Smooth muscle cell (in vitro differentiated cells): ENCODE measurements at regions not wholly inside any gene's neighbourhood (a gene's known extent, or its start where the extent isn't known, plus 50 kb on each side); places are given as distances from the start of the nearest gene placed in this dataset.

Experiments
- DNase-seq: peaks from one replicate; lab custom pipeline; 2025; ENCODE audit not compliant: unreplicated experiment; lab: John Stamatoyannopoulos, UW
- H2AFZ ChIP-seq: fragments of 200-600 bp; sonication (generic); 2 replicates; pipeline ENCODE4 v1.6.0; 2016; ENCODE audit warnings: antibody characterized with exemption, low read depth, mild to moderate bottlenecking
- H3F3A ChIP-seq: fragments of 200-600 bp; sonication (generic); 2 replicates; pipeline ENCODE4 v1.6.0; 2017; ENCODE audit warnings: antibody characterized with exemption, low read depth
- H3K27ac ChIP-seq: fragments of 200-600 bp; sonication (generic); 2 replicates; pipeline ENCODE4 v1.5.1; 2016; ENCODE audit warnings: low read depth, mild to moderate bottlenecking
- H3K27me3 ChIP-seq: fragments of 200-600 bp; sonication (generic); 2 replicates; pipeline ENCODE4 v1.6.1; 2016; ENCODE audit warnings: low read depth, mild to moderate bottlenecking
- H3K36me3 ChIP-seq: fragments of 200-600 bp; sonication (generic); 2 replicates; pipeline ENCODE4 v1.5.1; 2016; ENCODE audit warnings: low read depth
- H3K4me1 ChIP-seq: fragments of 200-600 bp; sonication (generic); 2 replicates; pipeline ENCODE4 v1.5.1; 2016; ENCODE audit warnings: low read depth
- H3K4me2 ChIP-seq: fragments of 200-600 bp; sonication (generic); 2 replicates; pipeline ENCODE4 v1.6.0; 2016; ENCODE audit warnings: mild to moderate bottlenecking
- H3K4me3 ChIP-seq: fragments of 200-600 bp; sonication (generic); 2 replicates; pipeline ENCODE4 v1.5.1; 2016; ENCODE audit warnings: mild to moderate bottlenecking
- H3K79me2 ChIP-seq: fragments of 200-600 bp; sonication (generic); 2 replicates; pipeline ENCODE4 v1.6.0; 2016; ENCODE audit warnings: low read depth, mild to moderate bottlenecking
- H3K9ac ChIP-seq: fragments of 200-600 bp; sonication (generic); 2 replicates; pipeline ENCODE4 v1.6.0; 2016; ENCODE audit warnings: low read depth
- H3K9me3 ChIP-seq: fragments of 200-600 bp; sonication (generic); replicated peaks from 2 replicates; pipeline ENCODE4 v1.5.1; 2016; ENCODE audit warnings: low read depth
- H4K20me1 ChIP-seq: fragments of 200-600 bp; sonication (generic); 2 replicates; pipeline ENCODE4 v1.6.0; 2016; ENCODE audit warnings: low read depth
- CTCF ChIP-seq: fragments of 200-600 bp; sonication (generic); IDR thresholded peaks from 2 replicates; pipeline ENCODE4 v1.5.1; 2017; ENCODE audit warnings: borderline replicate concordance, mild to moderate bottlenecking, antibody characterized with exemption; ENCODE audit not compliant: insufficient read depth, poor library complexity, severe bottlenecking
- WGBS: methylation state at CpG from one replicate; pipeline ENCODE4 v1.1.7; 2016; ENCODE audit warnings: low lambda C conversion rate; 5-methylcytosine and 5-hydroxymethylcytosine counted together

- DNase-seq: no peak
- Histone ChIP-seq H3K4me1 (no peaks in the 10 kb centered on the region), H3K27ac (no peak overlapping the region), H3K4me2 (no peak overlapping the region), H3K36me3 (no peaks in the 10 kb centered on the region), H3K79me2 (no peaks in the 10 kb centered on the region), H3F3A (no peaks in the 10 kb centered on the region), H3K4me3 (no peak overlapping the region), H4K20me1 (no peaks in the 10 kb centered on the region), H3K9ac (no peak overlapping the region), H2AFZ (no peak overlapping the region), H3K27me3 (no peaks in the 10 kb centered on the region), H3K9me3 (no peaks in the 10 kb centered on the region)
- TF ChIP-seq CTCF: no peak
- WGBS: 30% methylated on average over 6 of the region's 6 CpGs
Measured at GRCh38 chr11:109480251-109480650, 58.3 kb downstream of the C11orf87 start.

- Histone ChIP-seq H2AFZ (no peak overlapping the region), H3K4me2 (no peak overlapping the region), H3K79me2 (no peaks in the 10 kb centered on the region), H3K9ac (no peak overlapping the region), H3K27ac (no peak overlapping the region), H3K36me3 (no peaks in the 10 kb centered on the region), H3K4me1 (no peaks in the 10 kb centered on the region), H3K4me3 (no peak overlapping the region), H3F3A (no peaks in the 10 kb centered on the region), H4K20me1 (no peaks in the 10 kb centered on the region), H3K27me3 (peaks cover 8% of the 10 kb centered on the region), H3K9me3 (no peaks in the 10 kb centered on the region)
- no peak for TF ChIP-seq CTCF
- no peak for DNase-seq
- WGBS: 76% methylated on average over 1 of the region's 1 CpG
Measured at GRCh38 chr11:109486129-109486528, 64.1 kb downstream of the C11orf87 start.

- H3K4me1 ChIP-seq: no peaks in the 10 kb centered on the region
- H3K9ac ChIP-seq: no peak overlapping the region
- H3K4me3 ChIP-seq: no peak overlapping the region
- no peak overlapping the region for H3K4me2 ChIP-seq
- WGBS: 58% methylated on average over 4 of the region's 4 CpGs
- H3K9me3 ChIP-seq: no peaks in the 10 kb centered on the region
- no peaks in the 10 kb centered on the region for H3K79me2 ChIP-seq
- no peak overlapping the region for H3K27ac ChIP-seq
- no peaks in the 10 kb centered on the region for H3K36me3 ChIP-seq
- H2AFZ ChIP-seq: no peak overlapping the region
- H3F3A ChIP-seq: no peaks in the 10 kb centered on the region
- DNase-seq: no peak
- no peaks in the 10 kb centered on the region for H4K20me1 ChIP-seq
- H3K27me3 ChIP-seq: peaks cover 8% of the 10 kb centered on the region
- no peak for TF ChIP-seq CTCF
Measured at GRCh38 chr11:109490953-109491635, 69.1 kb downstream of the C11orf87 start.

DNA sequence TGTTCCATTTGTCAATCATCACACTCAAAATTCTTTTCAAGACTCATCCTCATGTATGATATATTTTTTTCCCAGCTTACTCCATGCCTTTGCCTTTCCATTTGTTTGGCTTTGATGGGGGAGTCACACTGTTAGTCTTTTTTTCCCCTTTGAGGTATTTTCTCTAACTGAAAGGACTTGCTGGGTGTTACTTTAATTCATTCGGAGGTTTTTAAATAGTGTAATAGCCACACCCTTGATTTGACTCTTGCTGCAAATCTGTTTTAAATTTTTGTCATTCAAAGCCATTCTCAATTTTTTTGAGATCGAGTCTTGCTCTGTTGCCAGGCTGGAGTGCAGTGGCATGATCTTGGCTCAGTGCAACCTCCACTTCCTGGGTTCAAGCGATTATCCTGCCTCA is 84.1 kb downstream of the C11orf87 start:
- no peaks in the 10 kb centered on the region for H3F3A ChIP-seq
- no peak overlapping the region for H3K9ac ChIP-seq
- H3K27me3 ChIP-seq: peaks cover 4% of the 10 kb centered on the region
- no peak overlapping the region for H3K4me3 ChIP-seq
- no peaks in the 10 kb centered on the region for H3K9me3 ChIP-seq
- H3K27ac ChIP-seq: no peak overlapping the region
- DNase-seq: no peak
- WGBS: 91% methylated on average over 3 of the region's 3 CpGs
- H4K20me1 ChIP-seq: no peaks in the 10 kb centered on the region
- H3K4me1 ChIP-seq: no peaks in the 10 kb centered on the region
- no peak overlapping the region for H2AFZ ChIP-seq
- H3K4me2 ChIP-seq: no peak overlapping the region
- no peaks in the 10 kb centered on the region for H3K36me3 ChIP-seq
- H3K79me2 ChIP-seq: no peaks in the 10 kb centered on the region
- TF ChIP-seq CTCF: no peak
